ENCODE measurements at regions not wholly inside any gene's neighbourhood (a gene's known extent, or its start where the extent isn't known, plus 50 kb on each side); places are given as distances from the start of the nearest gene placed in this dataset.

DNA sequence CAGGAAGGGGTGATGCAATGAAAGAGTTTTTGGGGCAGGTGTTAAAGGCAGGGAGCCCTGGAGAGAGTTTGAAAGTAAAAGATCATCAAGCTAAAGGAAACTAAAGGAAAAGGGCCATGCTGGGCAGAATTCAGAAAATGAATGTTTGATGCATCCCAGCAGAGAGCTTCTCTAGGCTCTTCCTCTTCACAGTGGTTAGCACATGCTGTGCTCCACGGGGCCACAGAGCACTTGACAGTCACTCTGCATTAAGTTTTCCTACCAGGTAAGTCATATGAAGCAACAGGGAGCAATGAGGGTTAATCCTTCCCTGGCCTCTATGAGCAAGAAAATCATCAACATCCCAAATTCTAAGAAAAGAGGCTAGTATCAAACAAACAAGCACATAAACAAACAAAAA is 895.2 kb downstream of the TRIB2 start:
- no peak for FAIRE-seq
- no peaks in the 10 kb centered on the region for H3K36me3 ChIP-seq (replicated peaks in 1 of 2; ENCODE audit: control insufficient read depth in 1 of 2, insufficient read depth in 2 of 2, low read length in 2 of 2)
- H2AFZ ChIP-seq (ENCODE audit: low read length): no peak overlapping the region
- no peak for TF ChIP-seq KLF13 (CRISPR knock-in tag; IDR thresholded peaks at IDR 0.05)
- TF ChIP-seq ZSCAN22 (CRISPR knock-in tag; IDR thresholded peaks at IDR 0.05): no peak
- 0% methylated on average over 1 of the region's 1 CpG for WGBS (ENCODE audit: low lambda C conversion rate)
- ATAC-seq: no peak
- POLR2A ChIA-PET: no interaction called here
- no peaks in the 10 kb centered on the region for H3K27me3 ChIP-seq (ENCODE audit: control insufficient read depth in 1 of 2, insufficient read depth in 2 of 2, low read length in 2 of 2)
- no peaks in the 10 kb centered on the region for H3K4me1 ChIP-seq (ENCODE audit: insufficient read depth, low read length)
- no peak overlapping the region for H3K4me2 ChIP-seq (ENCODE audit: low read depth, low read length)
- no peak for DNase-seq (ENCODE audit: low spot score)
- in situ Hi-C loops (cut with HindIII; ENCODE audit: extremely low pct_ligation_motif_present, low pct_unique_long_range_greater_than_20kb): no loop called here
- no peak overlapping the region for H3K4me3 ChIP-seq (replicated peaks in 1 of 3; ENCODE audit: insufficient read depth in 1 of 3, low read depth in 2 of 3, low read length in 3 of 3)
- H4K20me1 ChIP-seq (ENCODE audit: insufficient read depth, low read length): no peaks in the 10 kb centered on the region
- no TSS peak for BruUV-seq (replicated peaks)
- H3K9ac ChIP-seq (ENCODE audit: insufficient read depth, low read depth, low read length): no peak overlapping the region
- H3K9me3 ChIP-seq (ENCODE audit: low read length): peaks cover 78% of the 10 kb centered on the region
- no peak overlapping the region for H3K27ac ChIP-seq (ENCODE audit: extremely low read length, insufficient read depth, low read length)
- CTCF ChIA-PET (ENCODE audit: low intra/inter-chr PET ratio, low total read pairs): no interaction called here
- no peaks in the 10 kb centered on the region for H3K79me2 ChIP-seq (ENCODE audit: insufficient read depth, low read length)
- intact Hi-C loops (cut with micrococcal nuclease; ENCODE audit: unreplicated experiment): no loop called here

DNA sequence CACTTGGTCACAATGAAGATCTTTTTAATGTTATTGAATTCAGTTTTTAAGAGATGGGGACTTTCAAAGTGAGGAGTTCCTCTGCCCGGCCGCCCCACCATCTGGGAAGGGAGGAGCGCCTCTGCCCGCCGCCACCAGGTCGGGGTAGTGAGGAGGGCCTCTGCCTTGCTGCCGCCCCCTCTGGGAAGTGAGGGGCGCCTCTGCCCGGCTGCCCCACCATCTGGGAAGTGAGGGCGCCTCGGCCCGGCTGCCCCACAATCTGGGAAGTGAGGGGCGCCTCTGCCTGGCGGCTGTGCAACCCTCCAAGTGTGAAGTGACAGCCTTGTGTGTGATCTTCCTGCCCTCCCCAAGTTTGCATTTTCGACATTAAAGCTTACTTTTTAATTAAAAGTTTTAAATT is 899.3 kb downstream of the TRIB2 start:
- Histone ChIP-seq H3K36me3 (replicated peaks in 1 of 2; ENCODE audit: control insufficient read depth in 1 of 2, insufficient read depth in 2 of 2, low read length in 2 of 2) (no peaks in the 10 kb centered on the region), H3K9ac (ENCODE audit: insufficient read depth, low read depth, low read length) (no peak overlapping the region), H2AFZ (ENCODE audit: low read length) (no peak overlapping the region), H3K4me2 (ENCODE audit: low read depth, low read length) (no peak overlapping the region), H4K20me1 (ENCODE audit: insufficient read depth, low read length) (no peaks in the 10 kb centered on the region), H3K9me3 (ENCODE audit: low read length) (peaks cover 89% of the 10 kb centered on the region), H3K27ac (ENCODE audit: extremely low read length, insufficient read depth, low read length) (no peak overlapping the region), H3K4me1 (ENCODE audit: insufficient read depth, low read length) (no peaks in the 10 kb centered on the region), H3K27me3 (ENCODE audit: control insufficient read depth in 1 of 2, insufficient read depth in 2 of 2, low read length in 2 of 2) (no peaks in the 10 kb centered on the region), H3K4me3 (replicated peaks in 1 of 3; ENCODE audit: insufficient read depth in 1 of 3, low read depth in 2 of 3, low read length in 3 of 3) (no peak overlapping the region), H3K79me2 (ENCODE audit: insufficient read depth, low read length) (no peaks in the 10 kb centered on the region)
- ATAC-seq: no peak
- 61% methylated on average over 11 of the region's 15 CpGs for WGBS (ENCODE audit: low lambda C conversion rate)
- DNase-seq (ENCODE audit: low spot score): no peak
- no peak for TF ChIP-seq HCFC1 (IDR thresholded peaks at IDR 0.05; ENCODE audit: low read depth, low read length)
- TF ChIP-seq KLF15 (CRISPR knock-in tag; IDR thresholded peaks at IDR 0.05; ENCODE audit: borderline replicate concordance): no peak
- no peak for TF ChIP-seq ZNF614 (CRISPR knock-in tag; IDR thresholded peaks at IDR 0.05; ENCODE audit: borderline replicate concordance)
- TF ChIP-seq, protein P1, sequence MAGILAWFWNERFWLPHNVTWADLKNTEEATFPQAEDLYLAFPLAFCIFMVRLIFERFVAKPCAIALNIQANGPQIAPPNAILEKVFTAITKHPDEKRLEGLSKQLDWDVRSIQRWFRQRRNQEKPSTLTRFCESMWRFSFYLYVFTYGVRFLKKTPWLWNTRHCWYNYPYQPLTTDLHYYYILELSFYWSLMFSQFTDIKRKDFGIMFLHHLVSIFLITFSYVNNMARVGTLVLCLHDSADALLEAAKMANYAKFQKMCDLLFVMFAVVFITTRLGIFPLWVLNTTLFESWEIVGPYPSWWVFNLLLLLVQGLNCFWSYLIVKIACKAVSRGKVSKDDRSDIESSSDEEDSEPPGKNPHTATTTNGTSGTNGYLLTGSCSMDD (CRISPR knock-in tag; IDR thresholded peaks at IDR 0.05): no peak
- no peak for TF ChIP-seq ZNF619 (CRISPR knock-in tag; IDR thresholded peaks at IDR 0.05)
- TF ChIP-seq, protein P2, sequence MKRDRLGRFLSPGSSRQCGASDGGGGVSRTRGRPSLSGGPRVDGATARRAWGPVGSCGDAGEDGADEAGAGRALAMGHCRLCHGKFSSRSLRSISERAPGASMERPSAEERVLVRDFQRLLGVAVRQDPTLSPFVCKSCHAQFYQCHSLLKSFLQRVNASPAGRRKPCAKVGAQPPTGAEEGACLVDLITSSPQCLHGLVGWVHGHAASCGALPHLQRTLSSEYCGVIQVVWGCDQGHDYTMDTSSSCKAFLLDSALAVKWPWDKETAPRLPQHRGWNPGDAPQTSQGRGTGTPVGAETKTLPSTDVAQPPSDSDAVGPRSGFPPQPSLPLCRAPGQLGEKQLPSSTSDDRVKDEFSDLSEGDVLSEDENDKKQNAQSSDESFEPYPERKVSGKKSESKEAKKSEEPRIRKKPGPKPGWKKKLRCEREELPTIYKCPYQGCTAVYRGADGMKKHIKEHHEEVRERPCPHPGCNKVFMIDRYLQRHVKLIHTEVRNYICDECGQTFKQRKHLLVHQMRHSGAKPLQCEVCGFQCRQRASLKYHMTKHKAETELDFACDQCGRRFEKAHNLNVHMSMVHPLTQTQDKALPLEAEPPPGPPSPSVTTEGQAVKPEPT (CRISPR knock-in tag; IDR thresholded peaks at IDR 0.05; ENCODE audit: low read depth): no peak
- TF ChIP-seq ZNF543 (CRISPR knock-in tag; IDR thresholded peaks at IDR 0.05): no peak
- TF ChIP-seq, protein P3, sequence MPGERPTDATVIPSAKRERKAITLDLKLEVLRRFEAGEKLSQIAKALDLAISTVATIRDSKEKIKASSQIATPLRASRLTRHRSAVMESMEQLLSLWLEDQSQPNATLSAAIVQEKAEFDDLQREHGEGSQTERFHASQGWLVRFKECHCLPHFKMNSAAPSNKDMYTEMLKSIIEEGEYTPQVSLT (CRISPR knock-in tag; IDR thresholded peaks at IDR 0.05; ENCODE audit: borderline replicate concordance, low read depth): no peak
- TF ChIP-seq ZFP36 (IDR thresholded peaks at IDR 0.05; ENCODE audit: borderline replicate concordance, low read depth, low read length, partially characterized antibody): no peak
- TF ChIP-seq ZNF557 (CRISPR knock-in tag; IDR thresholded peaks at IDR 0.05): no peak
- no peak for FAIRE-seq
- no TSS peak for BruUV-seq (replicated peaks)
- POLR2A ChIA-PET: no interaction called here
- intact Hi-C loops (cut with micrococcal nuclease; ENCODE audit: unreplicated experiment): no loop called here
- CTCF ChIA-PET (ENCODE audit: low intra/inter-chr PET ratio, low total read pairs): no interaction called here
- in situ Hi-C loops (cut with HindIII; ENCODE audit: extremely low pct_ligation_motif_present, low pct_unique_long_range_greater_than_20kb): no loop called here

Data from HepG2 (cell line).